ENCODE measurements at regions not wholly inside any gene's neighbourhood (a gene's known extent, or its start where the extent isn't known, plus 50 kb on each side); places are given as distances from the start of the nearest gene placed in this dataset.

- DNase-seq (ENCODE audit: low read depth in 2 of 2) = no peak
Measured at GRCh38 chr9:89993678-89994630, 389.1 kb downstream of the GADD45G start.

GRCh38 chr9:89994988-89995613 is 390.3 kb downstream of the GADD45G start:
- DNase-seq (ENCODE audit: low read depth in 2 of 2) = no peak

GRCh38 chr9:89996116-89996515 is 391.3 kb downstream of the GADD45G start:
- no peak for DNase-seq (ENCODE audit: low read depth in 2 of 2)

GRCh38 chr9:89996773-89997172 is 392.0 kb downstream of the GADD45G start:
- DNase-seq (ENCODE audit: low read depth in 2 of 2) = peak in 1 of 2 donors; percentile 4

- no peak for DNase-seq (ENCODE audit: low read depth in 2 of 2)
Measured at GRCh38 chr9:89998633-89999032, 393.8 kb downstream of the GADD45G start.

- no peak for DNase-seq (ENCODE audit: low read depth in 2 of 2)
Measured at GRCh38 chr9:89999176-89999533, 394.3 kb downstream of the GADD45G start.

- DNase-seq (ENCODE audit: low read depth in 2 of 2) = peak in 1 of 2 donors; percentile 46
Measured at GRCh38 chr9:89999534-90000370, 394.9 kb downstream of the GADD45G start.

GRCh38 chr9:90000925-90001324 is 396.1 kb downstream of the GADD45G start:
- no peak for DNase-seq (ENCODE audit: low read depth in 2 of 2)

- no peak for DNase-seq (ENCODE audit: low read depth in 2 of 2)
Measured at GRCh38 chr9:90001747-90002146, 396.9 kb downstream of the GADD45G start.

- DNase-seq (ENCODE audit: low read depth in 2 of 2) = no peak
Measured at GRCh38 chr9:90002397-90003271, 397.8 kb downstream of the GADD45G start.

- no peak for DNase-seq (ENCODE audit: low read depth in 2 of 2)
Measured at GRCh38 chr9:90005388-90005787, 400.6 kb downstream of the GADD45G start.

GRCh38 chr9:90007516-90008440 is 403.0 kb downstream of the GADD45G start:
- DNase-seq (ENCODE audit: low read depth in 2 of 2) = no peak

- no peak for DNase-seq (ENCODE audit: low read depth in 2 of 2)
Measured at GRCh38 chr9:90009447-90009846, 404.6 kb downstream of the GADD45G start.

GRCh38 chr9:90010793-90011192 is 406.0 kb downstream of the GADD45G start:
- DNase-seq (ENCODE audit: low read depth in 2 of 2) = no peak

GRCh38 chr9:90012949-90013348 is 408.1 kb downstream of the GADD45G start:
- no peak for DNase-seq (ENCODE audit: low read depth in 2 of 2)

GRCh38 chr9:90013778-90014177 is 409.0 kb downstream of the GADD45G start:
- DNase-seq (ENCODE audit: low read depth in 2 of 2) = no peak

- no peak for DNase-seq (ENCODE audit: low read depth in 2 of 2)
Measured at GRCh38 chr9:90014421-90014820, 409.6 kb downstream of the GADD45G start.

- DNase-seq (ENCODE audit: low read depth in 2 of 2) = no peak
Measured at GRCh38 chr9:90016272-90016671, 411.5 kb downstream of the GADD45G start.

- no peak for DNase-seq (ENCODE audit: low read depth in 2 of 2)
Measured at GRCh38 chr9:90017679-90018078, 412.9 kb downstream of the GADD45G start.

- DNase-seq (ENCODE audit: low read depth in 2 of 2) = no peak
Measured at GRCh38 chr9:90018688-90019087, 413.9 kb downstream of the GADD45G start.

All from lung microvascular endothelial cell (primary cell).